ENCODE measurements at regions not wholly inside any gene's neighbourhood (a gene's known extent, or its start where the extent isn't known, plus 50 kb on each side); places are given as distances from the start of the nearest gene placed in this dataset.

DNA sequence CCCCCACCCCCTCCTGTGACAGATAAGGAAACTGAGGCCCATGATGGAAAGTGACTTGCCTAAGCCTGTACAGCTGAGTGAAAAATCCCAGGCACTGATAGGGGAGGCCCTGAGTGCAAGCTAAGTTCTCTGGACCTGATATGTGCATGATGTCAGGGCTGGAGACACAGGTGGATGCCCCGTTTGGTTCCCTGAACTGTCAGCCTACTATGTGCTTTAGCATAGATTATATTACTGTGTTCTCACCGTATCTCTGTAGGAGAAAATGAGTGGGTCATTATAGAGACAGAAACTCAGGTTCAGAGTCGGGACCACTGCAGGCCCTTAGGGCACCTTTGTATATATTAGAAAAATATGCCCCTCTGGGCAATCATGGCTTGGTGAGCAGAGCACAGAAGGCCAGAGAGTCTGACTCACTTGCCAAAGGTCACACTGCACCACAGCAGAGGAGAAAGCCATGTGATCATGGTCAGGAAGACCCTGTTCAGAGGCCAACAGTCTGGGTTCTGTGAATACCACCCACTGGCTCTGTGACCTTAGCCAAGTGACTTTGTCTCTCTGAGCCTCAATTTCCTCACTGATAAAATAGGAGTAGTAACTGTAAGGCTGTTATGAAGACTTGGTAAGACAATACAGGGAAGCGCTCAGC, 145.8 kb upstream of the WNT4 start:
- DNase-seq, result no peak

DNA sequence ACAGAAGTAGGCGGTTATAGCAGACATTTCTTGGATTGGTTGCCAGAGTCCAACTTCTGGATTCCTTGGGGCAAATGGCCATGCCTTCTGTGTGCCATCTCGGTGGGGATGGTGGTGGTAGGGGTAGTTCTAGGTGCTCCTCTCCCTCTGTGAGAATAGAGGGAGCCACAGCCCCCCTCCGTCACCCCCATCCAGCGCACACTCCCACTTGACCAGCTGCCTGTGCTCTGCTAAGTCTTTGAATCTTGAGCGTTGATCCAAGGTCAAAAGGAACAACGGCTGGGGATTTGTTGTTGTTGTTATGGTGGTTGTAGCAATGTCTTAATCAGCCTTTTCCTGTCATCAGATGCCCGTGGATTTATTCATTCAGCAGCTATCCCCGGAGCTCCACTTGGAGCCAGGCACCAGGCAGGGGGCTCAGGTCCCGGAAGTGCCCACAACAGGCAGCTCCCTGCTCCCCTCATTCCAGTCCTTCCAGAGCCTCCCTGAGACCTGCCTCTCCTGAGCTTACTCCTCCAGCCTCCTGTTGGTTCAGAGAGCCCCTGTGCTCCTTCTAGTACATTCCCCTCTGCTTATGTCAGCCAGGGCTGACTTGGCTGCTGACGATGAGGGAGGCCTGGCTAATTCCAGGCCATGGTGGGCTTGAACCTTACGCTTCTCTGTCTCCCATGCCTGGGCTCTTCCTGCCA, 146.6 kb upstream of the WNT4 start:
- DNase-seq, result no peak

DNA sequence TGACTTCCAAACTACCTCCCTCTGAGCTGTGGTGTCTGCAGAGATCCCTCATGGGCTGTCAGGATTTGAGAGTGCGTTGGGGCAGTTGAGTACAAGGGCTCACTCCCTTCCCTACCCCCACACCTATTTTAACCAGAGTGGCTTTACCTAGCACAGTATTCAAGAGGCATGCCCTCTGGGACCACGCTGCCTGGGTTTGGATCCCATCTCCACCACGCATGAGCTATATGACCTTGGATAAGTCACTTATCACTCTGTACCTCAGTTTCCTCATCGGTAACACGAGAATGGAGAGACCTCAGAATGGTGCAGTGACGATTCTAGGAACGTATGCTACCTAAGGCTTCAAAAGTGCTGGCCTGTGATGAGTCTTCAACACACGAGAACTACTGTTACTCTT, 147.3 kb upstream of the WNT4 start:
- DNase-seq, result no peak

DNA sequence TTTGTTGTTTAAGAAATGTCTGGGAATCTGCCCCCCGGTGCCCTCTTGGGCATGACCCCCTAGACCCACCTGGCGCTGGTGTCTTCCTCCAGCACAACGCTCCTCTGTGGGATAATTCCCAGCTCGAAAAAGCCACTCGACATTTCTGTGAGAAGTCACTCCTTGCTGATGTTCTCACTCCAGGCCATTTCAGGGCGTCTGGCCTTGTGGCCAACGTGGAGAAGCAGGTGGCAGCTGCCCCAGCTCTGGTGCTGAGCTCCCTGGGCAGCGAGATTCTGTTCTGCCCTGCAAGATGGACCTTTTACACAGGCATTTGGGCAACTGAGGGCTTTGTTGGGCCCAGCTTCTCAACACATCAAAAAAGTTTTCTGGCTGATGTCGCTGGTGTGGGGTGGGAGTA, 147.7 kb upstream of the WNT4 start:
- no peak for DNase-seq

DNA sequence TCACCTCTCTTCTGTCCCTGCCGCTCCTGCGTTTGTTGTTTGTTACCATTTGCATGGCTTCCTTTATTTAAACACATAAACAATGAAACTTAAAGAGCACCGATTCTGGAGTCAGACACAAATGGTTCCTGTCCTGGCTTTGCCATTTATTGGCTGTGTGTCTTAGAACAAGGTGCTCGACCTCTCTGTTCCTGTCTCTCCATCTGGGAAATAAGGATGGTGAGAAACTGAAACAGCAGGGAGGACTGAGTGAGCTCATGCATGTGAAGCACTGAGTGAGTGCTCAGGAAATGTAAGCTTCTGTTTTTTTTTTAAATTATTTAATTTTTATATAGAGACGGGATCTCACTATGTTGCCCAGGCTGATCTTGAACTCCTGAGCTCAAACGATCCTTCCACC, 148.2 kb upstream of the WNT4 start:
- DNase-seq, result no peak

DNA sequence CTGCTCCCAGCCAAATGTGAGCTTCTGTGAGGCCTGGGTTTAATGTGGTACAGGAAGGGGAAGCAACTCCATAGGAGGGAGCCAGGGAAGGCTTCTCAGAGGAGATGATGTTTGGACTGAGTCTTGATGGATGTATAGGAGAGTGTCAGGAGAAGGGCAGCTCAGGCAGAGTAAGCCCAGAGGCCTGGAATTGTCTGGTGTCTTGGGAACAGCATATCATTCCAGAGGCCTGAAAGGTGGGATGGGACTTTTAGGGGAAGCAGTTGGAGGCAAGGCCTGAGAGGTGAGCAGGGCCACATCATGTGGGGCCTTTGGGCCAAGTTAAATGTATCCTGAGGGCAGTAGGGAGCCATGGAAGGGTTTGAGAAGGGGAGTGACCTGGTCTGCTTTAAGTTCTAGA, 148.6 kb upstream of the WNT4 start:
- DNase-seq, result no peak

DNA sequence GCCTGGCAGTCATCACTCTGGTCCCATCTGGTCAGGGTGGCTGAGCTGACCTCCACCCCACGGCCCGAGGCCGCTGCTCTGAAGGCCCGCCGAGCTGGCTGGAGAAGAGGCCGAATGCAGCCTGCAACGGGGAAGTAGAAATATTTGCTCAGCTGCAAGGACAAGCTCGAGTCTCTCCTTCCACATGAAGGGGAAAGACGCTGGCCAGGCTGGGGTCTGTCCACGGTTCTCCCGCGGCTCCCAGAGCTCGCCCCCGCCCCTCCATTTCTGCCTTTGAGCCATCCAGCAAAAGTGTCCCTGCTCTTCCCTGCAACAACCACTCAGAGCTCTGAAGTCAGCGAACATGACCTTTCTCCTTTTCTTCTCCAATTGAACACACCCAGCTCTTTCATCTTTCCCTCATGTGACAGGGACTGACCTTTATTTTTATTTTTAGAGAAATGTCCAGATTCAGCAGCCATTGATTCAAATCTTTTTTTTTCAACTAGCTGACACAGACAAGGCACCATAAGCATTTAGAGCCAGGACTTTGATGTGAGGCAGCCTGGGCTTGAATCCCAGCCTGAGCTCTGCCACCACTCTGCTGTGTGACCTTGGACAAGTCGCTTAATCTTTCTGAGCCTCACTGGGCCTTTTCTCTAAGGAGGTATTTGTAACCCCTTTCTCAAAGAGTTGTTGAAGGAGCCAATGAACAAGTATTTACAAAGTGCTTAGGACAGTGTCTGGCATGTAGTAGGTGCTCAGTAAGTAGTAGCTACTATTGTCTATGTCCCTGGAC, 149.3 kb upstream of the WNT4 start:
- no peak for DNase-seq

DNA sequence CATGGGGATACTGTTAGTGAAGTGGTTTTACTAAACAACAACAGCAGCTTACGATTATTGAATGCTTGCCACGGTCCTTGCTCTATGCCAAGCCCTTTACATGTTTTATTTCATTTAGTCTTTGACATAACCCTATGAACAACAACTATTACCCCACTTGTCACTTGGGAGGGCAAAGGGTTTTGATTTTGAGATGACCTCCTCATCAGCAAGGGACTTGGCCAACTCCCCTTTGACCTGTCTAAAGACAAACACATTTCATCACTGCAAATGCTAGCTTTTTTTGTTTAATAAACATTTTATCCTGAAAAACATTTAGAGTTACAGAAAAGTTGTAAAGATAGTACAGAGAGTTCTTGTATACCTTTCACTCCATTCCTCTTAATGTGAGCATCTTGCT, 152.5 kb upstream of the WNT4 start:
- no peak for DNase-seq

DNA sequence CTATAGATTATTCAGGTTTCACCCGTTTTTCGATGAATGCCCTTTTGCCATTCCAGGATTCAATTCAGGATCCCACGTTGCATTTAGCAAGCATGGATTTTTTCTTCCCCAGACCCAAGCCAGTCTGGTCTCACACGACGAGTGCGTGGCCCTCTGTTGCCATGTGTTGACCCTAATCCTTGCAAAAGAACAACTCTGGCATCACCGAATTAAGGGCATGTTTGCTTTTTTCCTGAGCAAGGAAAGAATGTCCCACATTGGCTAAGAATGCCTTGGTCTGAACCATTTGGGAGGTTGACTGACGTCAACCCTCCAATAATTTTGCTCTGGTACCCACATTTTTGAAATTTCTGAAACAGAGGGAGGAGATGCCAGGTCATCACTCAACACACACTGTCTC, 153.0 kb upstream of the WNT4 start:
- DNase-seq, result no peak

DNA sequence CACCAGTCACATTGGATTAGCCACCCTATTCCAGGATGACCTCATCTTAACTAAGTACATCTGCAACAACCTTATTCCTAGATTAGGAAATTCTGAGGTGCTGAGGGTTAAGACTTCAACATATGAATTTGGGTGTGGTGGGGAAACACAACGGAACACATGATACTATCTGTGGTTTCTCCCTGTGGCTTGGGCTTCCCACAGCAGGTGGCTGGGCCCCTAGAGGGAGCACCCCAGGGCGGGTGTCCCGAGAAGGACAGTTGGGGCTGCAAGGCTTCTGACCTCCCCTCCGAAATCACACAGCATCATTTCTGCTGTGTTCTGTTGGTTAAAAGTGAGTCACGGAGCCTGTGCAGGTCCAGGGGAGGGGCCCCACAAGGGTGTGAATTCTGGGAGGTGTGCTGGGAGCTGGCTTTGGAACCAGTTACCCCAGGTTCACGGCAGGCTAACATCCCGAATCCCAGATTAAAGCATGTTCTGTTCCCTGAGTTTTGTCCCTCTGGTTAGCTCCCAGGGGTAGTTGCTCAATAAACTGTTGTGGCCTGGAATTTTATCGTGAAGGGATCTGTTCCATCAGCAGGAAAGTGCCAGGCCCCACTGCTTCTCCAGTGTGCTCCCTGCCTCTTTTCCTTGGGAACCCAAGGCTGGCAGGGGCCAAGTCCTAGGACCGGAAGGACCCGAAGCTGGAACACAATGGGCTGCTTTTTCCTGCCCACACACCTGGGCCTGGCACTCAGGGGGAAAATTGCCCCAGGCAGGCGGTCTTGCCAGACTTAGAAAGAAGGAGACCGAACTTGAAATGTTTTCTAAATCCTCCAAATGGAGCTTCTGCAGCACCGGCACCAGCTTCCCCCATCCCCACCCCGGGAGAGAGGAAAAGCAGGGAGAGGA, 154.0 kb upstream of the WNT4 start:
- DNase-seq, result no peak

DNA sequence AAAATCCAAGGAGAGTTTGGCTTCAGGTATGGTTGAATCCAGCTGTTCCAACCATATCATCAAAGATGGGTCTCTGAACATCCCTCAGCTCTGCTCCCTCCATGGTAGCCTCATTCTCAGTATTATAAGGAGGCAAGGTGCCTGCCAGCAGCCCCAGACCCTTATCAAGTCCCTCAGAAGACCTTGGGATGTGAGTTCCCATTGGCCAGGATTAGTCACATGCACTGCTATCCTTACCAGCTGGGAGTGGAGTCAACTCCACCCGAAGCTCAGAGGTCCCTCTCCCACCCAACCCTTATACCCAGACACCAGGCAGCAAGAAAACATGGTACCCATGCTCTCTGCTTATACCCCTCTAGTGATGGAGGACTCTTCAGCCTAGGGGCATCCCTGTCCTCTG, 153.7 kb upstream of the ZBTB40 start:
- DNase-seq, result no peak

DNA sequence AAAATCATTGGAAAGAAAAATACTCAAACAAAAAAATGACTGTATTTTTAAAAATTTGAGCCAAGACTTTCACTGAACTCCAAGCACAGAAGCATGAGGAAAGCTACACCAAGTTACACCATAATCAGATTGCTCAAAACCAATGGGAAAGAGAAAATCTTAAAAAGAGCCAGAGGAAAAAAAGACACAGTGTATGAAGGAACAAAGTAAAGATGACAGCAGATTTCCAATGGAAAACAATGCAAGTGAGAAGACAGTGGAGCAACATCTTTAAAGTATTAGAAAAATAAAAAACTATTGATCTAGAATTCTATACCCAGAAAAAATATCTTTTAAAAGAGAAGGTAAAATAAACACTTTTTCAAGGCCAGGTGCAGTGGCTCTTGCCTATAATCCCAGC, 147.8 kb upstream of the ZBTB40 start:
- DNase-seq, result no peak

DNA sequence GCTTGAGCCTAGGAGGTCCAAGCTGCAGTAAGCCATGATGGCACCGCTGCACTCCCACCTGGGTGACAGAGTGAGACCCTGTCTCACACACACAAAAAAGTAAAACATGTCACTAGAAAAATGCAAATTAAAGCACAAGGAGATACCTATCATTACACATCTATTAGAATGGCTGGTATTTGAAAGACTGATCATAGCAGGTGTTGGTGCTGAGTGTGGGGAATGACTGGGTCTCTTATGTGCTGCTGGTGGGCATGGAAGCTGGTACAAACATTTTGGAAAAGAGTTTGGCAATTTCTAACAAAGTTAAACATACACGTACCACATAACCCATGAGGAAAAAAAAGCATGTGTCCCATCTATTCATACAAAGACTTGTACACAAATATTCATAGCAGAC, 142.1 kb upstream of the ZBTB40 start:
- DNase-seq, result no peak

DNA sequence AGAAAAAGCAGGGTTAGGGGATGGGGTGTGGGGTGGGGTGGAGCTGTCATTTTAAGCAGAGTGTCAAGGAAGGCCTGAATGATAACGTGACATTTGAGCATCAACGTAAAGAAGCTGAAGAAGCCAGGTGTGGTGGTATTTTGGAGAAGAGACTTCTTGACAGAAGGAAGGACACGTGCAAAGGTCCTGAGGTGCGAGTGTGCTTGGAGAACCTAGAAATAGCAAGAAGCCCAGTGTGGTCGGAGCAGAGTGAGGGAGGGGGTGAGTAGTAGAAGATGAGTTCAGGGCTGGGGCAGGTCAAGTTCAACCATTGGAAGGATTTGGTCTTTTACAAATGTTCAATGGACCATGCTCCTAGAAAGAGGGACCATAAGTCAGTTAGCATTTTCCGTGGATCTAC, 140.2 kb upstream of the ZBTB40 start:
- DNase-seq, result no peak

DNA sequence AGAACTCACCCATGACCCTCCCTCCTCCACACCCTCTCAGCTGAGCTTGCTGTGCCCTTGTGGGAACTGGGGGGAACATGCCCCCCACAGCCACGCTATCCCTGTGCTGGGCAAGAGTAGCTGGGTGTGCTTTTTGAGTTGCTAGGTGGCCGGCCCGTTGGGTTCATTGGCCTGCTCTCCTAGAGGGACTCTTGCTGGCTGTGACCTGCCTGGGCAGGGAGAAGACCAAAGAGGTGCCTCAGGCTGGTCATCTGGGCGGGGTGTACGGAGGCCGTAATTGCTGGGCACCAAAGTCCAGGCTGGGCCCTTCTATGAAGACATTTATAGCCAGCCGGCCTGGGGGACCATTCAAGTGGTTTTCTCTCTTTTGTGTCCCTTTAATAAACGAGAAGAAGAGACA, 138.3 kb upstream of the ZBTB40 start:
- DNase-seq, result no peak

DNA sequence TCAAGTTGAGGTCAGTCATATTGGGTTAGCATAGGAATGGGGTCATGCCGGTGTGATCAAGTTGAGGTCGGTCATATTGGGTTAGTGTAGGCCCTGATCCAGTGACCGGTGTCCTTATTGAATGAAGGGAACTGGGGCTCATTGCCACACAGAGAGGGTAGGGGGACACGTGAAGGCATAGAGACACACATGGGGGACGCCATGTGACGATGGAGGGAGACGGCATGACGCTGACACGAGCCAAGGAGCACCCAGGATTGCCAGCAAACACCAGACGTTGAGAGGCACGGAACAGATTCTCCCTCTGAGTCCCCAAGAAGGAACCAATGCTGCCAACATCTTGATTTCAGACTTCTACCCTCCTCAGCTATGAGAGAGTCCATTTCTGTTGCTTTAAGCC, 136.9 kb upstream of the ZBTB40 start:
- DNase-seq, result no peak

DNA sequence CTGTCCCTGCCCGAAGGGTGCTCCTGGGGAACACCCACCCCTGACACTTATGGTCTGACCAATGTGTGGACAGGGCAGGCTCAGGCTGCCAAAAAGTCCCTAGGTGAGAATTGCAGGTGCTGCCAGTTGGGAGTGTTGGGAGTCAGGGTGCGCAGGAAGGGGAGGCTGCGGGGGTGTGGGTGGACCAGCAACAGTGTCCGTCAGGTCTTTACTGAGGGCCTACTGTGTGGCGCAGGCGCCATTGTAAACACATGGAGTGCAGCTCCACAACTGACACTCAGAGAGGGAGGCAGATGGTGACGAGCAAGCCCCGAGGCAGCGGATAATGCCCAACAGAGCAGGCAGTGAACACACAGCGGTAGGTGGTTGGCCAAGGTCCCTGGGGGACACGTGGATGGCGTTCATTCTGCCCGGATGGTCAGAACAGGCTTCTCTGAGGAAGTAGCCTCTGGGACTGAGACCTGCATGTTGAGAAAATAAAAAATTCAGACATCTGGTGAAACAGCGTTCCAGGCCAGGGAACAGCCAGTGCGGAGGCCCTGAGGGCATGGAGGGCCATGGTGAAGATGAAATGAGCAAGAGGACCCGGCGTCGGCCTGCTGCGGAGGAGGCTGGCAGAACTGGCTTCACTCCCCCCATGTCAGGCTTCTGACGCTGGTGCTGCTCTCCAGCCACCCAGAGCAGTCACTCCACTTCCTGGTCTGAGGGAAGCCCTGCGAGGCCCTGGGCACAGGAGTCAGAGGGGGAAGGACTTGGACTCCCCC, 136.2 kb upstream of the ZBTB40 start:
- DNase-seq, result no peak

DNA sequence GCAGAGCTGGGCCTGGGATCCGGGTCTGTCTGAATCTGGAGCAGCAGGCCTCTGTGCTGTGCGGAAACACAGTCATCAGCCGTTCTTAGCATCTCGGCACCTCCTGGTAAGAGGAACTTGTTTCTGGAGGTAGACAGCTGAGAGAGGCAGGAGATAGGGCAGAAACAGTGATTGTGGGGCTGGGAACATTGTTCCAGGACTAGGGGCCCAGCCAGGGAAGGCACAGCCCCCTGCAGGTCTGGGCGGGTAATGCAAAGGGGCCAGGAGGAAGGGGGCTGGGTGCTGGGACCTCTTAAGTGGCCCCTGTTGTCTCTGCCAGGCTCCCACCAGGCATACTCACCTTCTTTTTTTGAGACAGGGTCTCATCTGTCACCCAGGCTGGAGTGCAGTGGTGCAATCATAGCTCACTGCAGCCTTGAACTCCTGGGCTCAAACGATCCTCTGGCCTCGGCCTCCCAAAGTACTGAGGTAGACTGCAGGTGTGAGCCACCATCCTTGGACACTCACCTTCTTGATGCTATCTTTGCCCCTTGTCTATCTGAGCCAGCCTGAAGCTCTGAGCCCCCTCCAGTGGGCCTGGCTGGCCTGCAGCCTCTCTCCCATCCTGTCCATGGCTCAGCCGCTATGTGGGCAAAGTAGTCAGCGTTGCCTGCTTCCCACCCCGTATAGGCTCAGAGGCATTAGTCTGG, 134.3 kb upstream of the ZBTB40 start:
- DNase-seq, result no peak

DNA sequence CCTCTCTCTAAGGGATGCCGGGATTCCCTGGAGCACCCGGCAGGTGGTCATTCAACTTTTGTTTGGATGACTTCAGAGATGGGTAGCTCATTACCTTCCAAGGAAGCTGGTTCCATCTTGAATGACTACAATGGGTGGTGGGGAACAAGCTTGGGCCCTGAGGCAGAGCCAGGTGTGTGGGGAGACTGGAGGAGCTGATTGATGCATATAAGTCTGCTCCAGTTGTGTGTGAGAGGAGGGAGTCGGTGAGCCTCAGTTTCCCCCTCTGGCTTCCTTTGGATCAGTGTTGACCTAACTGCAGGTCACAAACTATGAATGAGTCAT, 133.8 kb upstream of the ZBTB40 start:
- no peak for DNase-seq

DNA sequence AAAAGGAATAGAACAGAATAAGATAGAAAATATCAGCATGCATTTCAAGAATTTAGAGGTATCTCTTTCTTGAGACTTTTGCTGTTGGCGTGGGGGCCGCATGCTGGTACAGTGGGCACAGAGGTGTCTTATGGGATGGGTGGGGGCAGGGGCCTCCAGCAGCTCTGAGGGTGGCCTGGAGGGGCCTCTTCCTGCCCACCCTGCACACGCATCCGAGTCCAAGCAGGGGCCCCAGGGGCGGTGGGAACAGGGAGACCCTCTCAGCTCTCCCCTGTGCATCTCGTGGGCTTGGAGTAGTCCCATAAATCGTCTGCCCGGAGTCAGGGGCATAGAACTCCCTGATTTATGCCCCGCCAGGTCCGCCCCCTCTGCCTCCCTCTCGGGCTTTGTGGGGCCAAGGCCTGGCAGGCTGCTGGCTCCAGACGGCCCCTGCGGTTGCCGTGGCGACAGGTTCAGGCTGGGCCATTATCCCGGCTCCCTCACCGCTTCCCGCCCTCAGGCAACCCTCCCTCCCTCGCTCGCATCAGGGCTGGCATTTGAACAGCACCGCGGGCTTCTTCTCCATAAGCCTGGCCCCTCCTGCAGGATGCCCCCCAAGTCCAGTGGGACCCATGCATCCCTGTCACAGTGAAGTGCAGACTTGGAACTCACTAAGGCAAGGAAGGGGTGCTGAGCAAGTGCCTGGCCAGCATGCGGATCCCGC, 133.2 kb upstream of the ZBTB40 start:
- no peak for DNase-seq

DNA sequence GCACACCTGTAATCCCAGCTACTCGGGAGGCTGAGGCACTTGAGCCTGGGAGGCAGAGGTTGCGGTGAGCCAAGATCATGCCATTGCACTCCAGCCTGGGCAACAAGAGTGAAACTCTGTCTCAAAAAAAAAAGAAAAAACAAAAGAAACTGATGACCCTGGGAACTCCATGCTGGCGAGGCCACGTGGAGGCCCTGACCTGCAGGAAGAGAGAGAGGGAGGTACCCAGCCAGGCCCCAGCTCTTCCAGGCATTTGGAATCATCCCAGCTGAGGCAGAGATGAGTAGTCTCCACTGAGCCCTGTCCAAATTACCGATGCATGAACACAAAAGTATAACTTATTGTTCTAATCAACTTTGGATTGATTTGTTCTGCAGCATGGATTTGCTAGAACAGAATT, 132.0 kb upstream of the ZBTB40 start:
- no peak for DNase-seq

Data from activated CD8-positive, alpha-beta memory T cell treated with anti-CD3 and anti-CD28 coated beads, Interleukin-2, amount 50 U/mL, for 4 hours (primary cell).